Middle frontal gyrus (tissue), 1 donor: ENCODE measurements at regions not wholly inside any gene's neighbourhood (a gene's known extent, or its start where the extent isn't known, plus 50 kb on each side); places are given as distances from the start of the nearest gene placed in this dataset.
"Not testable (repeated sequence)": the region's sequence is repeated elsewhere in the genome, so short reads cannot be mapped to it uniquely, and the experiment has no call there.

Source experiments
- DNase-seq: peaks from one replicate; pipeline ENCODE4 v3.0.0-alpha.2; 2015; ENCODE audit warnings: low spot score; ENCODE audit errors: extremely low spot score

DNA sequence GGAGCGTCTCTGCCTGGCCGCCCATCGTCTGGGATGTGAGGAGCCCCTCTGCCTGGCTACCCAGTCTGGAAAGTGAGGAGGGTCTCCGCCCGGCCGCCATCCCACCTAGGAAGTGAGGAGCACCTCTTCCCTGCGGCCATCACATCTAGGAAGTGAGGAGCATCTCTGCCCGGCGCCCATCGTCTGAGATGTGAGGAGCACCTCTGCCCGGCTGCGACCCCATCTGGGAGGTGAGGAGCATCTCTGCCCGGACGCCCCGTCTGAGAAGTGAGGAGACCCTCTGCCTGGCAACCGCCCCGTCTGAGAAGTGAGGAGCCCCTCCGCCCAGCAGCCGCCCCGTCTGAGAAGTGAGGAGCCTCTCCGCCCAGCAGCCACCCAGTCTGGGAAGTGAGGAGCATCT, 84.5 kb downstream of the IDS start:
- DNase-seq = not testable (repeated sequence)

GRCh38 chrX:149398027-149398426, 107.1 kb downstream of the IDS start:
- no peak for DNase-seq

DNA sequence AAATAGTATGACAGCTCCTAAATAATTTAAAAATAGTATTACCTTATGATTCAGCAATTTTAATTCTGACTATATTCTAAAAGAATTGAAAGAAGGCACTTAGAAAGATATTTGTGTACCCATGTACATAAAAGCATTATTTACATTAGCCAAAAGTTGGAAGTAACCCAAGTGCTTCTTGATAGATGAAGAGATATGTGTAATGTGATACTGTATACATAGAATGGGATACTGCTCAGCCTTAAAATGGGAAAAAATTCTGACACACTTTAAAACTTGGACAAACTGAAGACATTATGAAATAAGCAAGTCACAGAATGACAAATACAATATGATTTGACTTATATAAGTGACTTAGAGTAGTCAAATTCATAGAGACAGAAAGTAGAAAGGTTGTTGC, 112.2 kb downstream of the IDS start:
- no peak for DNase-seq

DNA sequence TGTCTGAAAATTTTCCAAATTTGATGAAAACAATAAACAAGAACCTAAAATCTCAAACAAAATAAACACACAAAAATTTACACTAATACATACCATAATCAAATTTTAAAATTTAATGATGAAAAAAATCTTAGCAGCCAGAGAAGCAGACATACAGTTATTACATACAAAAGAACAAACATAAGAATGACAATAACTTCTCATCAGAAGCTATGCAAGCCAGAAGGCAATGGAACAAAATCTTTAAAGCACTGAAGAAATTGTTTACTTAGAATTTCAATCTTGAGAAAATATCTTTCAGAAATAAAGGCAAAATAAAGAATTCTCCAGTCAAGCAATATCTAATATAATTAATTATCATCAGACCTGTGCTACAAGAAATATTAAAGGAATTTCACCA, 121.3 kb downstream of the IDS start:
- DNase-seq = no peak

DNA sequence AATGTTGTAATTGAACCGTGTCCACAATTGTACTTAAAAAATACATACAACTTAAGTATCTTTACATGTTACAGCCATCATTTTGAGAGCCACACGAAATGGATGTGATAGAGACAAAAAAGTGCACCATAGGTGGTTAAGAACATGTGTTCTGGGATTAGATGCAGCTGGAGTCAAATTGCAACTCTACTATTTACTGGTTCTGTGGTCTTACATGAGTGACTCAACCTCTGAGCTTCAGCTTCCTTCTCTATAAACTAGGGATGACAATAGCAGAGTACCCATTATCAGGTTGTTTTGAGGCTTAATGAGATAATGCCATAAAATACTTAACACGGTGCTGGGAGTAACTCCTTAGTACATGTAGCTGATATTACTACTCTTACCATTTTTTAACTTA, 130.4 kb downstream of the IDS start:
- no peak for DNase-seq

- no peak for DNase-seq
Measured at GRCh38 chrX:149372866-149373265, 132.2 kb downstream of the IDS start.

DNA sequence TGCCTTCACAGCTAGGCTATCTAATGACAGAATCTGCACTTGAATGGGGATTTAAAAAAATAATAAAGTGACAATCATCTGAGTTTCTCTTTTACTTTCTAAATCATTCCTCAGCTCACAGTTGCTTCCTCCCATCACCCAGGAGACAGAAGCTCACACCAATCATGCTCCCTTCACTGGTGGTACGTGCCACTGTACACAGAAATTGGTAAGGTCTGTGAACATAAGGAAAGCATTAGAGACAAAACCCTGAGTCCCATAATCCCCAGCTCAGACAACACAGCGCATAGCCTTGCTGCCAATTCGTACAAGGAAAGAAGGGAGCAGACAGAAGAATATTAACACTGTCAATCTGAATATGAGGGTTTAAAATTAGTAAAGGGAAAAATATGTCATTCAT, 133.1 kb downstream of the IDS start:
- no peak for DNase-seq

- no peak for DNase-seq
Measured at GRCh38 chrX:149370097-149370496, 135.0 kb downstream of the IDS start.

- no peak for DNase-seq
Measured at GRCh38 chrX:149365552-149365951, 139.6 kb downstream of the IDS start.

GRCh38 chrX:149365061-149365460, 140.0 kb downstream of the IDS start:
- DNase-seq = no peak

DNA sequence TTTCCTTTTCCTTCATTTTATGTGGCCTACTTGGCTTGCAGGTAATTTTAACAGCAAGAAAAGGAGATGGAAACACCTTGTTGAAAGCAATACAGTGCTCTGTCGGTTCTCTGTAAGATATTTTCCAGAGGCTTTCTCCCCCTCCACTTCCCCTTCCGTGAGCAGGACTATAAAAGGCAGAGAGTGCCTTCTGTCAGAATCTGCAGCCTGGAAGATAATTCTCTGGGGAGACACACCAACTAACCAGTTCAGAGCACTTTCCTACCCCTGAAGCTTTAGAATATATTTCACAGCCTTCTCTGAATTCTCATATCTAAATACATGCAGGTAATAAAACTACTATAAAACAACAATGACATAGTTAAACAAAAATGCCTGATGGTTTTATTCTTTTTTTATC, 141.1 kb downstream of the IDS start:
- no peak for DNase-seq

DNA sequence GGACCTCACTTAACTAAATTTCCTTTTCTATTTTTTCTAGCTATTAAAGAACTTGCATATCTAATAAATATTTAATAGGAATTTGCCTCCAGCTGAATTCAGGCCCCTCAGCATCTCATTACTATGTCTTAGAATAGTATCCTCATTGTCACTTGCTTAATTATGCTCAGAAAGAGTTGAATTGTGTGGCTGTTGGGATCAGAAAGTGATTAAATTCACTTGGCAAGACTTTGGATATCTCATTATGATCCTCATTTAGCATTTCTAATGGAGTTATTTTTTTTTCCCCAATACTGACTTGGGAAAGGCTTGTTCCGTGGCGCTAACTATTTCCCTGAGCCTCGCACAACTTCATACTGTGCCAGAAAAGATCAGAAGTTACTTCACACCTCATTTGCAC, 158.8 kb downstream of the IDS start:
- no peak for DNase-seq

DNA sequence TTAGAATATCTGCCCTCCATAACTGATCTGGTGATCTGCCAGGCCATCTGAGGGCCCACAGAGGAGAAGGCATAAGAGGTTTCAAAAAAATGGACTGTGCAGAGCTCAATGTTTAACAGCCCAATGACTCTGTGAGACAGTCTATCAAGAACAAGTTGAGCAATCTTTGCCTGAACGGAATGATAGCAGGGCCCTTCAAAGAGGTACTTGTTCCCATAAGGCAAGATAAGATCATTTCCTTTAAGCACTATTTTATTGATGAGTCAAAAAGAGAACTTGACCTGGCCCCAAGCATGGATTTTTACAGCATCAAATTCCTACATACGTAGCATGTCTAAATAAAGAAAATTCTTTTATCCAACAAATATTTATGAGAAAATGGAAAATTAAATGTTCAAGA, 182.8 kb downstream of the IDS start:
- no peak for DNase-seq

DNA sequence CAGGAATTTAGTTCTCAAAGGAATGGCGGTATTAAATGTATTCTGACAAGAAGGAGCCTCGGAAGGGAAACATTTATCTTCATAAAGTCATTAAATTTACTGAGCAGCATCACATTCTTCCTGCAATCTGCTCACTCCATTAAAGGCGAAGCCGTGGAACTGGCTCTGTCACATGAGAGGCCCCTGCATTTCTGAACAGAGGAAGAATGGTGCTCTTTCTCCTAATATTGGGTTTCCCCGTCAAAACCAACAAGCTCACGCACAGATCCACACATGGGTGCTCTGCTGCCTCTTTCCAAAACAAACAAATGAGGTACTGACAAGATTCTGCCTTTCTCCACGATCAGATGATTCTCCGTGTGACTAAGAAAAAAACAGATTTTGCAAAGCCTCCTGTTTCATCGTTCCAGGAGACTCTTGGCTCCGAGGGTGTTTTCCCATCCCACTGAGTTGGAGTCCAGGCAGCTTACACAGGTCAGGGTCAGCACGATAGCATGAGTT, 191.2 kb downstream of the IDS start:
- no peak for DNase-seq

- DNase-seq = no peak
Measured at GRCh38 chrX:149312988-149313387, 192.1 kb downstream of the IDS start.

GRCh38 chrX:149312097-149312496, 193.0 kb downstream of the IDS start:
- DNase-seq = no peak

DNA sequence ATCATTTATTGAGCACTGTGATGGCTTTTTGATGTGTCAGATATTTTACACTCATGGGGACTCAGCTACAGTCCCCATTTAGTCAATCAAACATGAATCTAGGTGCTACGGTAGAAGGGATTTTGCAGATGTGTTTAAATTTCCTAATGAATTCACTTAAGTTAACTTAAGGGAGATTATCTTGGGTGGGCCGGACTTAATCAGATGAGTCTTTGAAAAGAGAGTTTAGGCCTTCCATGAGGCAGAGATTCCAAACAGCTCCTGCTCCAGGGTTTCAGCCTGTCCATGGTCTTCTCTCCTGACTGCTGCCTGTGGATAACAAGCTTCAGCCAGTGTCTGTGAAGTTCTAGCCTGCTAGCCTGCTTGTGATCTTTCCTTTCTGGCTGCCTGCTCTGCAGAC, 202.4 kb downstream of the IDS start:
- DNase-seq = no peak

- DNase-seq = no peak
Measured at GRCh38 chrX:149298111-149298510, 207.0 kb downstream of the IDS start.

DNA sequence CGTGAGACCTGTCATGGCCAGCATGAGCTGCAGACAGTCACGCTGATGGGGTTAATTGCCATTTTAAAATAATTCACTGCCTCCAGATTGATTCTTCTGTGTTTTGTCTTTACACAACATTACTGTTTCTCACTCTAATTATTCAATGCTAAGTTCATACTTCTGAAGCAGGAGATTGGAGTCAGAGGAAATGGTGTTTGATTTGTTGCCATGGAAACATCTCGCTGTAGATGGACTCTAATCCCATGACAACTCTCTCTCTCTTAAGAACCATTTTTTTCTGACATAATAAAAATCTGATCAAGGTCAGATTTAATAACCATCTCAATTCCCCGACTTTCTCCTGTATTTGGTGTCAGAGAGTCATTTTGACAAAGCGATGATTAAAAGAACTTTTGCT, 209.0 kb downstream of the IDS start:
- no peak for DNase-seq

DNA sequence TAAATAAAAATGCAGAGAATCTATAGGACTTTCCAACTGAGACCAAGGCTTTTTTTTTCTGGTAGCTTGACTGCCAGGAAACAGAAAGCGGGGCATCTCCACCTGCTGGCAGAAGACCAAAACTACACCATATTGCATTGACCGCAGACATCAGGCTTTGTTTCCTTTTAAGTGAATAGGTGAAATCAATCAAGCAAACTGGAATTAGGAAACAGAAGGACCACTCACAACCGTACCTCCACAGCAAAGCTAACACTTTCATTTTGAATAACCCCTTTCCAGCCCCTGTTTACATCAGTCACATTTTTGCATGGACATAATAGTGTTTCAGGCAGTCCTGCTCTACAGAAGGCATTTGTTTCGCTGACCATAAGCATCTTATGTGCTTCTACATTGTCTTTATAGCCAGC, 218.2 kb downstream of the IDS start:
- DNase-seq = peak; percentile 5

GRCh38 chrX:149284616-149285015, 220.5 kb downstream of the IDS start:
- DNase-seq = no peak

GRCh38 chrX:149283853-149284252, 221.3 kb downstream of the IDS start:
- no peak for DNase-seq

DNA sequence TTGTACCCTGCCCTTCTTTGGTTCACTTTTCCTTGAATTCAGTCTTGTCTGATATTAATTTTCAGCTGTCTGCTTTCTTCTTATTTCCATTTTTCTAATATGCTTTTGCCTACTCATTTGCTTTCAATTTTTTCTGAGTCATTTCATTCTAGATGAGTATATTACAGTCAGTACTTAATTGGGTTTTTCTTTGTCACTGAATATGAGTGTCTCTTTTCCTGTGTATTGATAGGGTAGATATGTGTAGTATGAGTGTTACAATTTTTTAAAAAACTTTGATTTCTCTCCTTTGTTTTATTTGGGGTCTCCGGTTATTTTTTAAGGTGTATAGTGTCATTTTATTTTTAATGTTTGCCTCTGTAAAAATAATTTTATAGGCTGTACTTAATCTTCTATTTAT, 222.2 kb downstream of the IDS start:
- DNase-seq = no peak

- DNase-seq = no peak
Measured at GRCh38 chrX:149280011-149280410, 225.1 kb downstream of the IDS start.
